Urinary bladder (tissue), 3 donors: ENCODE measurements at regions not wholly inside any gene's neighbourhood (a gene's known extent, or its start where the extent isn't known, plus 50 kb on each side); places are given as distances from the start of the nearest gene placed in this dataset.

Experiments
- DNase-seq: peaks from one replicate; pipeline ENCODE4 v3.0.0-alpha.2; 2015; ENCODE audit errors: extremely low spot score
- H3K27ac ChIP-seq: one replicate; pipeline ENCODE4 v1.5.1; 2013; ENCODE audit warnings: low read depth, mild to moderate bottlenecking, moderate library complexity
- H3K36me3 ChIP-seq: one replicate; pipeline ENCODE4 v1.6.1; 2013; ENCODE audit warnings: mild to moderate bottlenecking, moderate library complexity; ENCODE audit not compliant: insufficient read depth
- H3K4me1 ChIP-seq: one replicate; pipeline ENCODE4 v1.6.1; 2013; ENCODE audit warnings: mild to moderate bottlenecking, moderate library complexity; ENCODE audit not compliant: insufficient read depth
- H3K4me3 ChIP-seq: one replicate; pipeline ENCODE4 v1.5.1; 2013; ENCODE audit warnings: low read depth, low read length
- WGBS: extraction: QIAGEN DNeasy Blood & Tissue Kit; methylation state at CpG from one replicate; pipeline ENCODE4 v1.1.7; 2013; 5-methylcytosine and 5-hydroxymethylcytosine counted together
- donor health status: healthy with polysubstance abuse.
- donor health status: healthy.

GRCh38 chr14:101024686-101025085 lies 121.2 kb upstream of the RTL1 start:
- no peak overlapping the region for H3K27ac ChIP-seq
- 95% methylated on average over 11 of the region's 11 CpGs for WGBS
- DNase-seq: no peak
- no peak overlapping the region for H3K4me3 ChIP-seq
- H3K4me1 ChIP-seq: no peaks in the 10 kb centered on the region
- no peaks in the 10 kb centered on the region for H3K36me3 ChIP-seq

GRCh38 chr14:101025131-101025530 lies 121.6 kb upstream of the RTL1 start:
- WGBS: 95% methylated on average over 8 of the region's 8 CpGs
- DNase-seq: no peak
- H3K36me3 ChIP-seq: no peaks in the 10 kb centered on the region
- no peak overlapping the region for H3K4me3 ChIP-seq
- no peak overlapping the region for H3K27ac ChIP-seq
- H3K4me1 ChIP-seq: no peaks in the 10 kb centered on the region

GRCh38 chr14:101025696-101026095 lies 122.2 kb upstream of the RTL1 start:
- no peaks in the 10 kb centered on the region for H3K36me3 ChIP-seq
- no peak overlapping the region for H3K4me3 ChIP-seq
- WGBS: 88% methylated on average over 19 of the region's 19 CpGs
- no peak overlapping the region for H3K27ac ChIP-seq
- no peak for DNase-seq
- no peaks in the 10 kb centered on the region for H3K4me1 ChIP-seq

GRCh38 chr14:101026341-101026740 lies 122.8 kb upstream of the RTL1 start:
- H3K4me1 ChIP-seq: no peaks in the 10 kb centered on the region
- no peaks in the 10 kb centered on the region for H3K36me3 ChIP-seq
- 89% methylated on average over 7 of the region's 7 CpGs for WGBS
- no peak for DNase-seq
- no peak overlapping the region for H3K4me3 ChIP-seq
- H3K27ac ChIP-seq: no peak overlapping the region

GRCh38 chr14:101027291-101027690 lies 123.8 kb upstream of the RTL1 start:
- no peak for DNase-seq
- WGBS: 93% methylated on average over 10 of the region's 10 CpGs
- H3K4me3 ChIP-seq: no peak overlapping the region
- no peak overlapping the region for H3K27ac ChIP-seq
- no peaks in the 10 kb centered on the region for H3K36me3 ChIP-seq
- H3K4me1 ChIP-seq: no peaks in the 10 kb centered on the region

- WGBS: 85% methylated on average over 5 of the region's 5 CpGs
- H3K4me1 ChIP-seq: no peaks in the 10 kb centered on the region
Observed at GRCh38 chr14:101027966-101028365, 124.4 kb upstream of the RTL1 start.

GRCh38 chr14:101028971-101029667 lies 125.6 kb upstream of the RTL1 start:
- H3K36me3 ChIP-seq: no peaks in the 10 kb centered on the region
- no peak overlapping the region for H3K4me3 ChIP-seq
- WGBS: 89% methylated on average over 20 of the region's 20 CpGs
- H3K27ac ChIP-seq: no peak overlapping the region
- DNase-seq: no peak
- no peaks in the 10 kb centered on the region for H3K4me1 ChIP-seq

More at GRCh38 chr14:101027966-101028365, 124.4 kb upstream of the RTL1 start:
- H3K27ac ChIP-seq: no peak overlapping the region
- DNase-seq: no peak
- H3K4me3 ChIP-seq: no peak overlapping the region
- H3K36me3 ChIP-seq: no peaks in the 10 kb centered on the region

GRCh38 chr14:101029668-101030290 lies 126.3 kb upstream of the RTL1 start:
- WGBS: 90% methylated on average over 25 of the region's 25 CpGs
- Histone ChIP-seq H3K27ac (no peak overlapping the region), H3K4me1 (no peaks in the 10 kb centered on the region), H3K36me3 (no peaks in the 10 kb centered on the region), H3K4me3 (no peak overlapping the region)
- DNase-seq: no peak

- WGBS: 87% methylated on average over 14 of the region's 14 CpGs
- no peak overlapping the region for H3K4me3 ChIP-seq
- DNase-seq: no peak
Observed at GRCh38 chr14:101030586-101030985, 127.1 kb upstream of the RTL1 start.

GRCh38 chr14:101031186-101031585 lies 127.7 kb upstream of the RTL1 start:
- H3K36me3 ChIP-seq: no peaks in the 10 kb centered on the region
- H3K4me1 ChIP-seq: no peaks in the 10 kb centered on the region
- no peak overlapping the region for H3K27ac ChIP-seq
- 92% methylated on average over 14 of the region's 14 CpGs for WGBS
- no peak for DNase-seq
- H3K4me3 ChIP-seq: no peak overlapping the region

More at GRCh38 chr14:101030586-101030985, 127.1 kb upstream of the RTL1 start:
- Histone ChIP-seq H3K36me3 (no peaks in the 10 kb centered on the region), H3K27ac (no peak overlapping the region), H3K4me1 (no peaks in the 10 kb centered on the region)

GRCh38 chr14:101031721-101032120 lies 128.2 kb upstream of the RTL1 start:
- Histone ChIP-seq H3K4me1 (no peaks in the 10 kb centered on the region), H3K4me3 (no peak overlapping the region)
- no peak for DNase-seq

GRCh38 chr14:101032433-101032832 lies 128.9 kb upstream of the RTL1 start:
- Histone ChIP-seq H3K27ac (no peak overlapping the region), H3K4me1 (no peaks in the 10 kb centered on the region), H3K4me3 (no peak overlapping the region), H3K36me3 (no peaks in the 10 kb centered on the region)
- no peak for DNase-seq
- WGBS: 78% methylated on average over 6 of the region's 6 CpGs

More at GRCh38 chr14:101031721-101032120, 128.2 kb upstream of the RTL1 start:
- H3K27ac ChIP-seq: no peak overlapping the region
- 89% methylated on average over 17 of the region's 17 CpGs for WGBS
- H3K36me3 ChIP-seq: no peaks in the 10 kb centered on the region

- Histone ChIP-seq H3K4me1 (no peaks in the 10 kb centered on the region), H3K36me3 (no peaks in the 10 kb centered on the region), H3K4me3 (no peak overlapping the region), H3K27ac (no peak overlapping the region)
- DNase-seq: no peak
- WGBS: 95% methylated on average over 7 of the region's 7 CpGs
Observed at GRCh38 chr14:101033006-101033405, 129.5 kb upstream of the RTL1 start.

- no peak for DNase-seq
- Histone ChIP-seq H3K4me3 (no peak overlapping the region), H3K36me3 (no peaks in the 10 kb centered on the region), H3K4me1 (no peaks in the 10 kb centered on the region), H3K27ac (no peak overlapping the region)
- WGBS: 88% methylated on average over 23 of the region's 23 CpGs
Observed at GRCh38 chr14:101033446-101034165, 130.1 kb upstream of the RTL1 start.
